ENCODE measurements at regions not wholly inside any gene's neighbourhood (a gene's known extent, or its start where the extent isn't known, plus 50 kb on each side); places are given as distances from the start of the nearest gene placed in this dataset.

DNA sequence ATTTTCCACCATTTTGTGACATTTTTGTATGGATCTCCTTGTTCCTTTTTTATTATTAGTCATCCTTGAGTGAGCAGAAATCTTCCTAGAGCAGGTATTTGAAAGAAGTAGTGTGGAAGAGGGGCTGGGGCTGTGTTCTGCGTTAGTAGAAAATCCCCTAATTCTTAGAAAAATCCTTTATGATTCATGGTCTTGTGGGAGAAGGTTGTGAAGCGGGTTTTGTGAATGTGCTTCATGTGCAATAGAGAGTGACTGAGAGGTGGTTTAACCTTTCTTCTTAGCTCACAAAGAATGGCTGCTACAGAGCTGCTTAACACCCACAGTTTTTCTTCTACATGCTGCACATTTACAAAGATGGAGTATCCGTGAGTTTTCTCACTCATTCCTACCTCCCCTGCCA is 220.5 kb downstream of the IDS start:
- H3K27ac ChIP-seq (ENCODE audit: low read depth in 1 of 2, low read length in 1 of 2), result no peak overlapping the region
- 90% methylated on average over 3 of the region's 3 CpGs for WGBS

DNA sequence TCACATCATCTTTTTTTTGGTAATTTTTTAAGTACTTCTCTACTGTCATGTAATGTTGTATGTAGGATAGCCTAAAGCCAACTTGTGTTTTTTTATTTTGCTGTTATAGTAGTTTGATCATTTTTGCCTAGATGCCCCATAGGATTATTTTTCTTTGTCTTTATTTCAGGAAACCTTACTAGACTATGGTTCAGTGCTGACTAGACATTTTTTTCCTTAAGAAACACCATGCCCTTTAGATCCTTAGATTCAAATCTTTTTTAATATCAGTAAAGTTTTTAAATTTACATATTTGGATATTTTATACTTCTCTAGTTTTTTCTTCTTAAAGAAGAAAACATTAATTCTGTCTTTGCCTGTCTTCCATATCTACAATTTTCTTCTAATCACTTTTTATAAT is 221.3 kb downstream of the IDS start:
- no peaks in the 10 kb centered on the region for H3K27me3 ChIP-seq (ENCODE audit: control insufficient read depth in 2 of 2, insufficient read depth in 1 of 2, low read length in 1 of 2)
- H3K4me1 ChIP-seq (ENCODE audit: control insufficient read depth in 2 of 2, insufficient read depth in 2 of 2, low read length in 2 of 2), result no peaks in the 10 kb centered on the region
- H3K9me3 ChIP-seq (ENCODE audit: control insufficient read depth in 2 of 2, insufficient read depth in 1 of 2, low read length in 1 of 2), result no peaks in the 10 kb centered on the region
- no peak overlapping the region for H3K4me3 ChIP-seq (ENCODE audit: low read length in 2 of 2)
- no peak for DNase-seq (ENCODE audit: low read depth in 6 of 9, low spot score in 9 of 9)
- H3K27ac ChIP-seq (ENCODE audit: low read depth in 1 of 2, low read length in 1 of 2), result no peak overlapping the region
- H3K36me3 ChIP-seq (ENCODE audit: control insufficient read depth in 2 of 2, insufficient read depth in 2 of 2, low read length in 1 of 2), result no peaks in the 10 kb centered on the region

More for the DNA sequence above, 220.5 kb downstream of the IDS start:
- no peaks in the 10 kb centered on the region for H3K4me1 ChIP-seq (ENCODE audit: control insufficient read depth in 2 of 2, insufficient read depth in 2 of 2, low read length in 2 of 2)
- no peaks in the 10 kb centered on the region for H3K9me3 ChIP-seq (ENCODE audit: control insufficient read depth in 2 of 2, insufficient read depth in 1 of 2, low read length in 1 of 2)
- no peak overlapping the region for H3K4me3 ChIP-seq (ENCODE audit: low read length in 2 of 2)
- no peaks in the 10 kb centered on the region for H3K27me3 ChIP-seq (ENCODE audit: control insufficient read depth in 2 of 2, insufficient read depth in 1 of 2, low read length in 1 of 2)
- no peaks in the 10 kb centered on the region for H3K36me3 ChIP-seq (ENCODE audit: control insufficient read depth in 2 of 2, insufficient read depth in 2 of 2, low read length in 1 of 2)
- DNase-seq (ENCODE audit: low read depth in 6 of 9, low spot score in 9 of 9), result no peak

DNA sequence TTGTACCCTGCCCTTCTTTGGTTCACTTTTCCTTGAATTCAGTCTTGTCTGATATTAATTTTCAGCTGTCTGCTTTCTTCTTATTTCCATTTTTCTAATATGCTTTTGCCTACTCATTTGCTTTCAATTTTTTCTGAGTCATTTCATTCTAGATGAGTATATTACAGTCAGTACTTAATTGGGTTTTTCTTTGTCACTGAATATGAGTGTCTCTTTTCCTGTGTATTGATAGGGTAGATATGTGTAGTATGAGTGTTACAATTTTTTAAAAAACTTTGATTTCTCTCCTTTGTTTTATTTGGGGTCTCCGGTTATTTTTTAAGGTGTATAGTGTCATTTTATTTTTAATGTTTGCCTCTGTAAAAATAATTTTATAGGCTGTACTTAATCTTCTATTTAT is 222.2 kb downstream of the IDS start:
- Histone ChIP-seq H3K27ac (ENCODE audit: low read depth in 1 of 2, low read length in 1 of 2) (no peak overlapping the region), H3K4me1 (ENCODE audit: control insufficient read depth in 2 of 2, insufficient read depth in 2 of 2, low read length in 2 of 2) (no peaks in the 10 kb centered on the region), H3K27me3 (ENCODE audit: control insufficient read depth in 2 of 2, insufficient read depth in 1 of 2, low read length in 1 of 2) (no peaks in the 10 kb centered on the region), H3K9me3 (ENCODE audit: control insufficient read depth in 2 of 2, insufficient read depth in 1 of 2, low read length in 1 of 2) (no peaks in the 10 kb centered on the region), H3K4me3 (ENCODE audit: low read length in 2 of 2) (no peak overlapping the region), H3K36me3 (ENCODE audit: control insufficient read depth in 2 of 2, insufficient read depth in 2 of 2, low read length in 1 of 2) (no peaks in the 10 kb centered on the region)
- WGBS, result 94% methylated on average over 1 of the region's 1 CpG
- no peak for DNase-seq (ENCODE audit: low read depth in 6 of 9, low spot score in 9 of 9)

DNA sequence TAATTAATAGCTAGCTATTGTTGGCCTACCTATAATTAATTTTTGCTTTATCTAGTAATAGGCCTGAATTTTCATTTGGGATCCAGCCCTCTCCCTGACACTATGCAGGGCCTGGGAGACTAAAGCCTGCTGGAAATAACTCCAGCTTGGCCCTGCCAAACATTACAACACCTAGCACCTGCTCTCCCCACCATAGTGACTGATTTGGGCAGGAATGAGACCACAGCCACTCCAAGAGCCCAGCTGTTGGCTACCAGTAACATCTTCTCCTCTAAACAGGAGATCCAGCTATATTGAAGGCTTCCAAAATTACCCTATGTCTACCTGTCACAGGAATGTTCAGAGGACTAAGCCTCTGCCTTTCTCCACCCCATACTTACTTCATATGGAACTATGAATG is 225.1 kb downstream of the IDS start:
- H3K27ac ChIP-seq (ENCODE audit: low read depth in 1 of 2, low read length in 1 of 2), result no peak overlapping the region
- no peak overlapping the region for H3K4me3 ChIP-seq (ENCODE audit: low read length in 2 of 2)
- no peaks in the 10 kb centered on the region for H3K4me1 ChIP-seq (ENCODE audit: control insufficient read depth in 2 of 2, insufficient read depth in 2 of 2, low read length in 2 of 2)
- no peaks in the 10 kb centered on the region for H3K27me3 ChIP-seq (ENCODE audit: control insufficient read depth in 2 of 2, insufficient read depth in 1 of 2, low read length in 1 of 2)
- DNase-seq (ENCODE audit: low read depth in 6 of 9, low spot score in 9 of 9), result no peak
- no peaks in the 10 kb centered on the region for H3K36me3 ChIP-seq (ENCODE audit: control insufficient read depth in 2 of 2, insufficient read depth in 2 of 2, low read length in 1 of 2)
- H3K9me3 ChIP-seq (ENCODE audit: control insufficient read depth in 2 of 2, insufficient read depth in 1 of 2, low read length in 1 of 2), result no peaks in the 10 kb centered on the region

DNA sequence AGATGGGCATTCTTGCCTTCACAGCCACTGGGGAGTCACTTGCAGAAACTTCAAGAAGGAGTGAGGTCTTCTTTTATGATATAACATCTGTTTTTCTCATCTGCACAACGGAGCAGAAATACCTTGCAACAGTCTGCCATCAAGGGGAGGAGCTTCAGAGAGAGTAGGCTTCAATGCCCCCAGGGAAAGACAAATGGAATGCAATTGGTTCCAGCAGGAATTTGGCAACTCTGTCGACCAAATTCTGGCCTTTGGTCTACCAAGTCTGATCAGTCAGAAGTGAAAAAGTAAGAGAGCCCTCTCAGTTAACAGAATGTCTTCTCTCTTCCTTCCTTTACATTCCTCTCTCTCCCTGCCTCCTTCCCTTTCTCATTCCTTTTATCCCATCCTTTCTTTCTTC is 229.3 kb downstream of the IDS start:
- Histone ChIP-seq H3K36me3 (ENCODE audit: control insufficient read depth in 2 of 2, insufficient read depth in 2 of 2, low read length in 1 of 2) (no peaks in the 10 kb centered on the region), H3K4me3 (ENCODE audit: low read length in 2 of 2) (no peak overlapping the region), H3K27me3 (ENCODE audit: control insufficient read depth in 2 of 2, insufficient read depth in 1 of 2, low read length in 1 of 2) (no peaks in the 10 kb centered on the region), H3K4me1 (ENCODE audit: control insufficient read depth in 2 of 2, insufficient read depth in 2 of 2, low read length in 2 of 2) (no peaks in the 10 kb centered on the region), H3K9me3 (ENCODE audit: control insufficient read depth in 2 of 2, insufficient read depth in 1 of 2, low read length in 1 of 2) (no peaks in the 10 kb centered on the region), H3K27ac (ENCODE audit: low read depth in 1 of 2, low read length in 1 of 2) (no peak overlapping the region)
- DNase-seq (ENCODE audit: low read depth in 6 of 9, low spot score in 9 of 9), result no peak
- 74% methylated on average over 2 of the region's 2 CpGs for WGBS

DNA sequence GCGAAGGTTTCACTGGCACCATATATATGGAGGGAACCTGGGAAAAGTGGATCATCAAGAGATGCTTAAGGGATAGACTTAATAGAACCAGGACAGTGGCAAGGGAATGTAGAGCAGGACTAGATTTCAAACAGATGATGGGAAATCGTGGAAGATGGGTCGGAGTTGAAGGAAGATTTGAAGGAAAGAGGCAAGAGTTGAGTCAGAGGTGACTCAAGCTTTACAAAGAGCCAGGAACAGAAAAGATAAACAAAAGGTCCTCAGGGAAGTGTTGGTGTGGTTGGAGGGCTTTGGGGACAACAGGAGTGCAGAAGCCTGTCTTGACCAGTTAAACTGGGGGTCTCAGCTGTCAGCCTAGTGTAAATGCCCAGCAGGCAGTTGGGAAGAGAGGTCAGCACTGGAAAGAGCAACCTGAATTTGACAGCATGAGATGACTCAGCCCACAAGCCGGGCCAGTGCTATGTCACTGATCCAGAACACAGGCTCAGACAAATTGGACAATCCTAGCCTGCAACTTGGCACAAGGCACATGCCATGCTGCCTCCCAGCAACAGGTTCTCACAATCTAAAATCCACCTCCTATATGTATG is 230.5 kb downstream of the IDS start:
- WGBS, result 97% methylated on average over 4 of the region's 4 CpGs
- no peaks in the 10 kb centered on the region for H3K4me1 ChIP-seq (ENCODE audit: control insufficient read depth in 2 of 2, insufficient read depth in 2 of 2, low read length in 2 of 2)
- H3K9me3 ChIP-seq (ENCODE audit: control insufficient read depth in 2 of 2, insufficient read depth in 1 of 2, low read length in 1 of 2), result no peaks in the 10 kb centered on the region
- H3K4me3 ChIP-seq (ENCODE audit: low read length in 2 of 2), result no peak overlapping the region
- no peak for DNase-seq (ENCODE audit: low read depth in 6 of 9, low spot score in 9 of 9)
- H3K36me3 ChIP-seq (ENCODE audit: control insufficient read depth in 2 of 2, insufficient read depth in 2 of 2, low read length in 1 of 2), result no peaks in the 10 kb centered on the region
- no peaks in the 10 kb centered on the region for H3K27me3 ChIP-seq (ENCODE audit: control insufficient read depth in 2 of 2, insufficient read depth in 1 of 2, low read length in 1 of 2)
- H3K27ac ChIP-seq (ENCODE audit: low read depth in 1 of 2, low read length in 1 of 2), result no peak overlapping the region

DNA sequence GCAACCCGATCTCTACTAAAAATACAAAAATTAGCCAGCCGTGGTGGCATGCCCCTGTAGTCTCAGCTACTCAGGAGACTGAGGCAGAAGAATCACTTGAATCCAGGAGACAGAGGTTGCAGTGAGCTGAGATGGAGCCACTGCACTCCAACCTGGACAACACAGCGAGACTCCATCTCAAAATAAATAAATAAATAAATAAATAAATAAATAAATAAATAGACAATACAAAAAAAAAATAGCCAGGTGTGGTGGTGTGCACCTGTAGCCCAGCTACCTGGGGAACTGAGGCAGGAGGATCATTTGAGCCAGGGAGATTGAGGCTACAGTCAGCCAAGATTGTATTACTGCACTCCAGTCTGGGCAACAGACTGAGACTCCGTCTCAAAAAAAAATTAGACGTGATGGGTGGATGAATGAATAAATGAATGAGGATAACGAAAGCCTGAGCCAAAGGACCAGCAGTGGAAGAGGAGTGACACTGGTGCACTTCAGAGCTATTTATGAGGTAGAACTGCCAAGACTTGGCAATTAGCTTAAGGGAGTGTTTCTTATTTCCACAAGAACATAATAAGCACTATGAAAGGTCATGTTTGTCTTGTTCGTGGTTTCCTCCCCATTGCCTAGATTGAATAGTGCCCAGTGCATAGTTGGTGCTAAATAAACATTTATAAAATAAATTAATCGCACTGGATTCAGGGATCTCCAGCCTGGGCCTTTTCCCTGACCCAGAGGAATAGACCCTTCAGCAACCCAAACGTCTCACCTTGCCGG is 232.2 kb downstream of the IDS start:
- Histone ChIP-seq H3K4me3 (ENCODE audit: low read length in 2 of 2) (no peak overlapping the region), H3K27me3 (ENCODE audit: control insufficient read depth in 2 of 2, insufficient read depth in 1 of 2, low read length in 1 of 2) (no peaks in the 10 kb centered on the region), H3K4me1 (ENCODE audit: control insufficient read depth in 2 of 2, insufficient read depth in 2 of 2, low read length in 2 of 2) (no peaks in the 10 kb centered on the region), H3K36me3 (ENCODE audit: control insufficient read depth in 2 of 2, insufficient read depth in 2 of 2, low read length in 1 of 2) (no peaks in the 10 kb centered on the region), H3K9me3 (ENCODE audit: control insufficient read depth in 2 of 2, insufficient read depth in 1 of 2, low read length in 1 of 2) (no peaks in the 10 kb centered on the region), H3K27ac (ENCODE audit: low read depth in 1 of 2, low read length in 1 of 2) (no peak overlapping the region)
- DNase-seq (ENCODE audit: low read depth in 6 of 9, low spot score in 9 of 9), result no peak
- WGBS, result 94% methylated on average over 10 of the region's 10 CpGs

DNA sequence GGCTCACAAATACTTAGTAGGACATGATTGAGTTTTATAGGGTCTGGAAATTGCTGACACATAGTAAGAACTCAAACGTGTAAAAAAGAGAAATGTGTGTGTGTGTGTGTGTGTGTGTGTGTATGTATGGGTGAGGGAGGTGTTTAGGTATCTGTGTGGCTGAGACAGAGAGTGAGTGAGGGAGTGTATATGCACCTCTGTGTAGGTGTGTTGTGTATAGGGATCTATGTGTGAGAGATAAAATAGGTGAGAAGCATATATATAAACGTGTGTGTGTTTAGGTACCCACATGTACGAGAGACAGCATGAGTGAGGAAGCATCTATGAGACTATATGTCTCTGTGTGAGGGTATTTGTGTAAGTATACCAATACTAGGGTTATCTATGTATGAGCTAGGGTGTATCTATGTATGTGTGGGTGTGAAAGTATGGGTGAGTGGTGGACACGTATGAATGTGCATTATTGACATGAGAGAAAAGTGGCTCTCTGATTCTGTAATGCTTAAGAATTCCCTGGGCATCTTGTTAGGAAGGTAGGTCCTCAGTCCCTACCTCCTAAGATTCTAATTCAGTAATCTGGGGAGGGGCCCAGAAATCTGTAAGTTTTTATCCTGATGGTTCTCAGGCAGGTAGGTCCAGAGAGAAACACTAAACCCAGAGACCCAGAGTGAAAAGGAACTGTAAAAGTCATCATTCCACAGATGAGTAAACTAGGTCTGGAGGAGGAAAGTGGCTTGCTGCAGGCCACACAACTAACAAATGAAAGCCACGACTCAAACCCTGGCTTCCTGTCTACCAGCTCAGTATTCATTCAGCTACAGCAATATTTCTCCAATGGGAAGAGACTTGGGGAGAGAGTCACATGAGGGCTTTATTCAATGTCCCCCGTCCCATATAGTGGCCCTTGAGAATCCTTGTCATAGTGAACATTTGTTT is 237.0 kb downstream of the IDS start:
- H3K36me3 ChIP-seq (ENCODE audit: control insufficient read depth in 2 of 2, insufficient read depth in 2 of 2, low read length in 1 of 2), result no peaks in the 10 kb centered on the region

DNA sequence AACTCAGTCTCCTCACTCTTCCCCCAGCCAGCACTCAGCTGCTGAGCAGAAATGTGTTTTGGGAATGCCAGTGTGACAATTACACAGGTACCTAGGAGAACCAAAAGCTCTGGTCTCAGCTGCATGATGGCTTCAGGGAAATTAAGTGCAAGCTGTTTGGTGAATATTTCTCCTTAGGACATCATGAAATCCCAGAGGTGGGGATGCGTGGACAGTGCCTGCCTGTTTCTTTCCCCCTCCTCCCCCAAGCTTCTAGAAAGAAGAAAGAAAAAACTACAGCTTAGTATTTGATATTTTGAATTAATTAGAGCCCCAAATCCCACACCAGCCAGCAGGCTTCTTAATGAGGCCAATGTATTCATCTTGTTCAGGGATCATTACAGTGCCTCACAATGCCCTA is 243.0 kb downstream of the IDS start:
- H3K27me3 ChIP-seq (ENCODE audit: control insufficient read depth in 2 of 2, insufficient read depth in 1 of 2, low read length in 1 of 2), result no peaks in the 10 kb centered on the region
- H3K9me3 ChIP-seq (ENCODE audit: control insufficient read depth in 2 of 2, insufficient read depth in 1 of 2, low read length in 1 of 2), result no peaks in the 10 kb centered on the region
- no peak overlapping the region for H3K4me3 ChIP-seq (ENCODE audit: low read length in 2 of 2)
- no peaks in the 10 kb centered on the region for H3K36me3 ChIP-seq (ENCODE audit: control insufficient read depth in 2 of 2, insufficient read depth in 2 of 2, low read length in 1 of 2)
- H3K4me1 ChIP-seq (ENCODE audit: control insufficient read depth in 2 of 2, insufficient read depth in 2 of 2, low read length in 2 of 2), result no peaks in the 10 kb centered on the region
- no peak overlapping the region for H3K27ac ChIP-seq (ENCODE audit: low read depth in 1 of 2, low read length in 1 of 2)
- no peak for DNase-seq (ENCODE audit: low read depth in 6 of 9, low spot score in 9 of 9)
- 91% methylated on average over 1 of the region's 1 CpG for WGBS

More for the DNA sequence above, 237.0 kb downstream of the IDS start:
- WGBS, result 89% methylated on average over 6 of the region's 6 CpGs
- Histone ChIP-seq H3K4me1 (ENCODE audit: control insufficient read depth in 2 of 2, insufficient read depth in 2 of 2, low read length in 2 of 2) (no peaks in the 10 kb centered on the region), H3K27me3 (ENCODE audit: control insufficient read depth in 2 of 2, insufficient read depth in 1 of 2, low read length in 1 of 2) (no peaks in the 10 kb centered on the region), H3K27ac (ENCODE audit: low read depth in 1 of 2, low read length in 1 of 2) (no peak overlapping the region), H3K4me3 (ENCODE audit: low read length in 2 of 2) (no peak overlapping the region), H3K9me3 (ENCODE audit: control insufficient read depth in 2 of 2, insufficient read depth in 1 of 2, low read length in 1 of 2) (no peaks in the 10 kb centered on the region)
- DNase-seq (ENCODE audit: low read depth in 6 of 9, low spot score in 9 of 9), result no peak

Measured in thymus (tissue), 11 donors.